ENCODE measurements at regions not wholly inside any gene's neighbourhood (a gene's known extent, or its start where the extent isn't known, plus 50 kb on each side); places are given as distances from the start of the nearest gene placed in this dataset.

GRCh38 chr5:5645198-5645597 is 222.7 kb downstream of the ICE1 start:
- no peak for ATAC-seq (replicated peaks)
- no peaks in the 10 kb centered on the region for H3K36me3 Mint-ChIP-seq (ENCODE audit: low read depth)
- H3K27me3 Mint-ChIP-seq = peaks cover 6% of the 10 kb centered on the region
- no peak overlapping the region for H3K4me3 Mint-ChIP-seq
- H3K4me1 Mint-ChIP-seq = no peaks in the 10 kb centered on the region
- H3K27ac Mint-ChIP-seq = no peak overlapping the region
- peaks cover 3% of the 10 kb centered on the region for H3K9me3 Mint-ChIP-seq

- H3K4me3 Mint-ChIP-seq = no peak overlapping the region
Measured at GRCh38 chr5:5644249-5644648, 221.8 kb downstream of the ICE1 start.

GRCh38 chr5:5643481-5643880 is 221.0 kb downstream of the ICE1 start:
- Mint-ChIP-seq H3K36me3 (ENCODE audit: low read depth) (no peaks in the 10 kb centered on the region), H3K9me3 (no peaks in the 10 kb centered on the region), H3K4me1 (no peaks in the 10 kb centered on the region), H3K27me3 (peaks cover 9% of the 10 kb centered on the region), H3K4me3 (no peak overlapping the region), H3K27ac (no peak overlapping the region)
- no peak for ATAC-seq (replicated peaks)

More at GRCh38 chr5:5644249-5644648, 221.8 kb downstream of the ICE1 start:
- Mint-ChIP-seq H3K4me1 (no peaks in the 10 kb centered on the region), H3K27ac (no peak overlapping the region), H3K27me3 (peaks cover 6% of the 10 kb centered on the region), H3K36me3 (ENCODE audit: low read depth) (no peaks in the 10 kb centered on the region), H3K9me3 (peaks cover 3% of the 10 kb centered on the region)
- ATAC-seq (replicated peaks) = no peak

GRCh38 chr5:5638211-5638610 is 215.7 kb downstream of the ICE1 start:
- no peaks in the 10 kb centered on the region for H3K9me3 Mint-ChIP-seq
- no peak for ATAC-seq (replicated peaks)
- H3K36me3 Mint-ChIP-seq (ENCODE audit: low read depth) = no peaks in the 10 kb centered on the region
- no peak overlapping the region for H3K27ac Mint-ChIP-seq
- H3K27me3 Mint-ChIP-seq = peaks cover 23% of the 10 kb centered on the region
- H3K4me3 Mint-ChIP-seq = no peak overlapping the region
- no peaks in the 10 kb centered on the region for H3K4me1 Mint-ChIP-seq

- no peak for ATAC-seq (replicated peaks)
- Mint-ChIP-seq H3K27me3 (peaks cover 29% of the 10 kb centered on the region), H3K9me3 (peaks cover 4% of the 10 kb centered on the region)
Measured at GRCh38 chr5:5637173-5637572, 214.7 kb downstream of the ICE1 start.

GRCh38 chr5:5634817-5635216 is 212.3 kb downstream of the ICE1 start:
- Mint-ChIP-seq H3K4me3 (no peak overlapping the region), H3K36me3 (ENCODE audit: low read depth) (no peaks in the 10 kb centered on the region), H3K4me1 (no peaks in the 10 kb centered on the region), H3K9me3 (peaks cover 4% of the 10 kb centered on the region), H3K27ac (no peak overlapping the region), H3K27me3 (peaks cover 23% of the 10 kb centered on the region)
- ATAC-seq (replicated peaks) = no peak

More at GRCh38 chr5:5637173-5637572, 214.7 kb downstream of the ICE1 start:
- Mint-ChIP-seq H3K4me3 (no peak overlapping the region), H3K36me3 (ENCODE audit: low read depth) (no peaks in the 10 kb centered on the region), H3K27ac (no peak overlapping the region), H3K4me1 (no peaks in the 10 kb centered on the region)

- Mint-ChIP-seq H3K4me1 (no peaks in the 10 kb centered on the region), H3K9me3 (peaks cover 4% of the 10 kb centered on the region), H3K27ac (no peak overlapping the region), H3K36me3 (ENCODE audit: low read depth) (no peaks in the 10 kb centered on the region), H3K4me3 (no peak overlapping the region), H3K27me3 (peaks cover 21% of the 10 kb centered on the region)
- no peak for ATAC-seq (replicated peaks)
Measured at GRCh38 chr5:5633579-5633978, 211.1 kb downstream of the ICE1 start.

GRCh38 chr5:5632678-5633077 is 210.2 kb downstream of the ICE1 start:
- H3K4me3 Mint-ChIP-seq = no peak overlapping the region
- H3K36me3 Mint-ChIP-seq (ENCODE audit: low read depth) = no peaks in the 10 kb centered on the region
- no peak for ATAC-seq (replicated peaks)
- H3K4me1 Mint-ChIP-seq = no peaks in the 10 kb centered on the region
- H3K9me3 Mint-ChIP-seq = peaks cover 4% of the 10 kb centered on the region
- peaks cover 15% of the 10 kb centered on the region for H3K27me3 Mint-ChIP-seq
- H3K27ac Mint-ChIP-seq = no peak overlapping the region

GRCh38 chr5:5629607-5629978 is 207.1 kb downstream of the ICE1 start:
- peaks cover 7% of the 10 kb centered on the region for H3K9me3 Mint-ChIP-seq
- H3K36me3 Mint-ChIP-seq (ENCODE audit: low read depth) = no peaks in the 10 kb centered on the region
- no peak for ATAC-seq (replicated peaks)
- no peaks in the 10 kb centered on the region for H3K4me1 Mint-ChIP-seq
- H3K27me3 Mint-ChIP-seq = peaks cover 10% of the 10 kb centered on the region
- no peak overlapping the region for H3K4me3 Mint-ChIP-seq
- H3K27ac Mint-ChIP-seq = no peak overlapping the region

- H3K4me1 Mint-ChIP-seq = no peaks in the 10 kb centered on the region
- no peak overlapping the region for H3K27ac Mint-ChIP-seq
- peaks cover 13% of the 10 kb centered on the region for H3K27me3 Mint-ChIP-seq
Measured at GRCh38 chr5:5628866-5629606, 206.6 kb downstream of the ICE1 start.

GRCh38 chr5:5626412-5626811 is 203.9 kb downstream of the ICE1 start:
- Mint-ChIP-seq H3K4me1 (no peaks in the 10 kb centered on the region), H3K9me3 (peaks cover 11% of the 10 kb centered on the region), H3K27me3 (peaks cover 9% of the 10 kb centered on the region), H3K4me3 (no peak overlapping the region), H3K27ac (no peak overlapping the region), H3K36me3 (ENCODE audit: low read depth) (no peaks in the 10 kb centered on the region)
- no peak for ATAC-seq (replicated peaks)

More at GRCh38 chr5:5628866-5629606, 206.6 kb downstream of the ICE1 start:
- peaks cover 11% of the 10 kb centered on the region for H3K9me3 Mint-ChIP-seq
- ATAC-seq (replicated peaks) = no peak
- H3K4me3 Mint-ChIP-seq = no peak overlapping the region
- H3K36me3 Mint-ChIP-seq (ENCODE audit: low read depth) = no peaks in the 10 kb centered on the region

- H3K4me1 Mint-ChIP-seq = no peaks in the 10 kb centered on the region
- no peak overlapping the region for H3K27ac Mint-ChIP-seq
- no peak overlapping the region for H3K4me3 Mint-ChIP-seq
- peaks cover 11% of the 10 kb centered on the region for H3K9me3 Mint-ChIP-seq
- no peak for ATAC-seq (replicated peaks)
- H3K36me3 Mint-ChIP-seq (ENCODE audit: low read depth) = no peaks in the 10 kb centered on the region
- peaks cover 10% of the 10 kb centered on the region for H3K27me3 Mint-ChIP-seq
Measured at GRCh38 chr5:5625491-5625890, 203.0 kb downstream of the ICE1 start.

GRCh38 chr5:5623397-5623796 is 200.9 kb downstream of the ICE1 start:
- Mint-ChIP-seq H3K4me1 (no peaks in the 10 kb centered on the region), H3K9me3 (peaks cover 11% of the 10 kb centered on the region), H3K27me3 (peaks cover 14% of the 10 kb centered on the region), H3K36me3 (ENCODE audit: low read depth) (no peaks in the 10 kb centered on the region), H3K27ac (no peak overlapping the region), H3K4me3 (no peak overlapping the region)
- ATAC-seq (replicated peaks) = no peak

- H3K36me3 Mint-ChIP-seq (ENCODE audit: low read depth) = no peaks in the 10 kb centered on the region
- no peak overlapping the region for H3K27ac Mint-ChIP-seq
- H3K4me1 Mint-ChIP-seq = no peaks in the 10 kb centered on the region
- H3K27me3 Mint-ChIP-seq = peaks cover 15% of the 10 kb centered on the region
- H3K4me3 Mint-ChIP-seq = no peak overlapping the region
- no peak for ATAC-seq (replicated peaks)
- peaks cover 11% of the 10 kb centered on the region for H3K9me3 Mint-ChIP-seq
Measured at GRCh38 chr5:5622806-5623205, 200.3 kb downstream of the ICE1 start.

GRCh38 chr5:5619546-5619945 is 197.1 kb downstream of the ICE1 start:
- Mint-ChIP-seq H3K36me3 (ENCODE audit: low read depth) (no peaks in the 10 kb centered on the region), H3K4me3 (no peak overlapping the region), H3K27me3 (peaks cover 23% of the 10 kb centered on the region), H3K4me1 (no peaks in the 10 kb centered on the region), H3K27ac (no peak overlapping the region), H3K9me3 (peaks cover 8% of the 10 kb centered on the region)
- no peak for ATAC-seq (replicated peaks)
